GM12891 (cell line): ENCODE measurements at regions not wholly inside any gene's neighbourhood (a gene's known extent, or its start where the extent isn't known, plus 50 kb on each side); places are given as distances from the start of the nearest gene placed in this dataset.

Experiments
- DNase-seq: peaks from one replicate; pipeline ENCODE4 v3.0.0; 2011; ENCODE audit warnings: low spot score; ENCODE audit not compliant: insufficient read length
- FAIRE-seq: peaks from 2 replicates; lab custom pipeline; 2011; peaks lifted over from hg19 to GRCh38; lab: Jason Lieb, UNC
- PAX5 ChIP-seq: IDR thresholded peaks from 2 replicates; pipeline ENCODE4 v1.6.1; 2011; ENCODE audit warnings: low read length, moderate library complexity, mild to moderate bottlenecking; ENCODE audit not compliant: insufficient read depth, severe bottlenecking
- POLR2A ChIP-seq: IDR thresholded peaks from 2 replicates; pipeline ENCODE4 v1.6.1; 2011; ENCODE audit warnings: low read depth, low read length, control low read depth
- POLR2AphosphoS5 ChIP-seq: IDR thresholded peaks from 2 replicates; pipeline ENCODE4 v1.6.1; 2011; ENCODE audit warnings: low read depth, low read length, control low read depth
- POU2F2 ChIP-seq: IDR thresholded peaks from 2 replicates; pipeline ENCODE4 v1.6.1; 2011; ENCODE audit warnings: low read depth, mild to moderate bottlenecking, control low read depth, low read length, moderate library complexity
- SPI1 ChIP-seq: IDR thresholded peaks from 2 replicates; pipeline ENCODE4 v1.6.1; 2011; ENCODE audit warnings: low read depth, low read length, control low read depth
- TAF1 ChIP-seq: IDR thresholded peaks from 2 replicates; pipeline ENCODE4 v1.6.1; 2011; ENCODE audit warnings: low read depth, low read length, control low read depth

DNA sequence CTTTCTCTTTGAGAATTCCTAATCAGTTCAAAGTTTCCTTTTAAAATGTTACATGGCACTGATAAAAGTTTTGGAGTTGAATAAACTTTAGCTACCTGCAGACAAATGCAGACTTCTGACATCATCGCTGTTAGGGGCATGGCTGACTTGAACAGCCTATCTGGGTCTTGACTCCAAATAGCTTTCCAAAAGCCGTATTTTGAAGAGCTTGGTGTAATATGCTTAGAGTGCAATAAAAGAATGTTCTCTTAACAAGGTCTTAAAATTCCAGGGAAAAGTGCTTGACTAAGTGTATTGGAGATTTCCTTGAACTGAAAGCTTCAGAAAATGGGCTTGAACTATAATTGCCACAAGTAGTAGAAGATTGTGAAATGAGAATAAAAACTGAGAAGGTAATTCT lies 342.9 kb upstream of the DCC start:
- DNase-seq: no peak
- TF ChIP-seq POLR2AphosphoS5 (no peak), PAX5 (no peak), POLR2A (no peak), POU2F2 (no peak), TAF1 (no peak), SPI1 (no peak)
- FAIRE-seq: no peak

DNA sequence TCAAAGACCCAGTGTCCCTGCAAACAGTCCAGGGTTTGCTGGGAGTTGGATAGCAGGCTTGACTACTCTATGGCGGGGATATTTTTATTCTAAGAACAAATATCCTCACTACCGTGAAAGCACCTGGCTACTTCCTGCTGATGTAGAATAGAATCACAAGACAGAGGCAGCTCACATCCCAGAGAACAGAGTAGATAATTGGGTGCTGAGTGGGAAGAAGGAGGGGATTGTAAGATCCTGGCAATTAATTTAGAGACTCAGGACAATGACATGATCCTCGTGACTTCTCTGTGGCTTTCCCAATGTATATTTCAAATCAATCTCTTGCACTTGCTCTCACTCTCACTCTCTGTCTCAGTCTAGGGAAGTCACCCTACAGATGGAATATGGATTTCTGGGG lies 341.9 kb upstream of the DCC start:
- DNase-seq (no peak), FAIRE-seq (no peak)
- TF ChIP-seq SPI1: no peak

DNA sequence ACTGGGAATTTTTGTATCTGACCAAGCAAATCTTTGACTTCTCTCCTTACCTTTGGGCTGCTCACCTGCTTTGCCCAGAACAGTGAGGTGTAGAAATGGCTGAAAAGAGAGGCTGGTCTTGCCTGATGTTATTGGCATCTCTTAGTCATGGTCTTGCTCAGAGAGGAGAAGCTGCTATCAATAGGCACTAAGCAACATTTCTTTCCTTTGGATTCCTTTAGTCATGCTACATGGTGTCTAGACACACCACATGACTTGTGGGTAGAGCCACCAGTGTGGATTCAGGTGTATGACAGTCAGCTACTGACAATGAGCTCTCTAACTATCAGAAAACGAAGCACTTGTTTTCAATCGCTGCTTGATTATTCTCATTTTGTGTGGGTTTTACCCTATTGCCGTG lies 341.3 kb upstream of the DCC start:
- FAIRE-seq (no peak), DNase-seq (no peak)
- no peak for TF ChIP-seq SPI1
- no peak for TF ChIP-seq TAF1
- TF ChIP-seq PAX5: no peak
- no peak for TF ChIP-seq POLR2AphosphoS5
- TF ChIP-seq POU2F2: no peak
- TF ChIP-seq POLR2A: no peak

DNA sequence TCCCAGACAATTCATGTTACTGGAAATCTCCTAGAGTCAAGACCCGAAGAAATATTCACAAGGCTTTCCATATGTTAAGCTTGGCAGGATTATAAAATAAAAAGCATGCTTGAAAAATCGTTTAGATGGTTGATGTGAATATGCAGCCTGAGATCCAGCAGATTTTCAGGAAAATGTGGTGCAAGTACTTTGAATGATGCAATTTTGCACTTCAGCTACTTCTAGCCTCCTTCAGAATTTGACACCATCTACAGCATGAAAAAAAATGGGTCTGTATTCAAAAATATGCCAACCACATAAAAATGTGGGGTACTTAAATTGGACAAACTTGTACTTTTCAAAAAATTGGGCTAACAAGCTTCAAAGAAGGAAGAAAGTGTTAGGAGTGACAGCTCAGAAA lies 340.6 kb upstream of the DCC start:
- no peak for TF ChIP-seq POLR2AphosphoS5
- no peak for TF ChIP-seq TAF1
- TF ChIP-seq POU2F2: no peak
- no peak for DNase-seq
- no peak for FAIRE-seq

DNA sequence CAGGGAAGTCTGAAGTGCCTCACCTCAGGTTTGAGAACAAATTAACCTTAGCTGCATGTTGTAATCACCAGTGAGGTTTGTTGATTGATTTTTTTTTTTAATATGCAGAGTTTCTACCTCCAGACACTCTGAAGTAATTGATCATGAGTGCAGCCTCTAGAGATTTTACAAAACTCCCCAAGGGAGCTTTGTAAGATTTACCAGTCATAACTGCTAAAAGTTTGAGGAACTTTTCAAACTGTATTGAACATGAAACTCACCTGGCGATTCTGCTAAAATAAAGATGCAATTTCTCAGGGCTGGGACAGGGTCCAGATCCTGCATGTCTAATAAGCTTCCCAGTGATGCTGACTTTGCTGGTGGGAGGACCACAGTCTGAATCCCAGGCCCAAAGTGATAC lies 339.6 kb upstream of the DCC start:
- TF ChIP-seq POU2F2 (no peak), POLR2AphosphoS5 (no peak), SPI1 (no peak), POLR2A (no peak), PAX5 (no peak), TAF1 (no peak)
- FAIRE-seq: no peak
- DNase-seq: no peak

DNA sequence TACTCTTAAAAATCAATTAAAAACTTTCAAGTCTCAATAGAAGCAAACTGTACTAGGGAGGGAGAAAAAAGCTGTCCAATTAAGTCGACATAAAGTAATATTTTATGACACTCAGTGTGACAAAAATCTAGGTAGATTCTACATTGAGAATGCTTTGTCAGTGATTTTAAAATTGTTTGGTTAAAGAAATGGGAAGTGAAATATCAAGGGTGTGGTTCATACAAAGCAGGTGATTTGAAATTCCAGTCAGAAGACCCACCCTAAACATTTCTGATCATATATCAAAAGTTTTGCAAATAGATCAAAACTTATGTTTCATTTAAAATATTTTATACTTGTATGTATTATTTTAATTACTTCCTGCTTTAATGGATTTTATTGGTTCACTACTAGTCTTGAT lies 338.9 kb upstream of the DCC start:
- DNase-seq (no peak), FAIRE-seq (no peak)
- no peak for TF ChIP-seq PAX5
- no peak for TF ChIP-seq POLR2A
- TF ChIP-seq SPI1: peak; percentile 63
- no peak for TF ChIP-seq POU2F2
- no peak for TF ChIP-seq POLR2AphosphoS5
- TF ChIP-seq TAF1: no peak

DNA sequence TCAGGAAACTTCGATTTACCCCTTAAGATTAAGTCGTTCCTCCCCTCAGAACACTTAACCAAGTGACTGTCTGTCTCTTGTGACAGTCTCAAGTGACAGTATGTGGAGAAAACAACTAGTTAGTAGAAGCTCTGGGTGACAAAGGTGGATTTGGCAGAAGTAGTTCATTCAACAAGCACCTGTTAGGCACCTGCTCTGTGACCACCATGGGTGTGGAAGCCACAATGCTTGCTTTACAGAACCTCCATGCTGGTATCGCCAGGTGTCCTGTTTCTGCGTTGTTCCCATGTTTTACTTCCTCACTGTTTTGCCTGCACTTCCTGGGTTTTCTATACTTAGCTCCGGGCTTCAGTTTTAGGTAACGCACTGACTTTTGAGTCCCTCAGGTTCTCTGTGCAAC lies 337.4 kb upstream of the DCC start:
- FAIRE-seq (no peak), DNase-seq (no peak)
- no peak for TF ChIP-seq PAX5
- no peak for TF ChIP-seq POU2F2
- TF ChIP-seq SPI1: no peak

DNA sequence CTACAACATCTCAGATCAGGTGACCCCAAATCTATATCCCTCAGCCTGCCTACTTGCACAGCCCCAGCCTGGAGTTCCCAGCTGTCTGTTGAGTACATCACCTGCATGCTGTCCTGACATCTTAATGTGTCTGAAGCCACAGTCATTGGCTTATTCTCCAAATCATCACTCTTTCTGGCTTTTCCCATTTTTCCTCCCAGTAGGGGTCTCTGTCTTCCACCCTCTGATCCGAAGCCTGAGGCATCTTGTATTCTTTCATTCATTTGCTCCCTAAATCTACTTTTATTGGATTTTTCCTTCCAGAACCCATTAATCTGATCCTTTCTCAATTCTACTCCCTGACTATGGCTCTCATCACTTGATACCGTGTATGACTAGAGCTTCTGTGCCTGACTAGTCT lies 332.9 kb upstream of the DCC start:
- no peak for TF ChIP-seq PAX5
- FAIRE-seq (no peak), DNase-seq (no peak)

DNA sequence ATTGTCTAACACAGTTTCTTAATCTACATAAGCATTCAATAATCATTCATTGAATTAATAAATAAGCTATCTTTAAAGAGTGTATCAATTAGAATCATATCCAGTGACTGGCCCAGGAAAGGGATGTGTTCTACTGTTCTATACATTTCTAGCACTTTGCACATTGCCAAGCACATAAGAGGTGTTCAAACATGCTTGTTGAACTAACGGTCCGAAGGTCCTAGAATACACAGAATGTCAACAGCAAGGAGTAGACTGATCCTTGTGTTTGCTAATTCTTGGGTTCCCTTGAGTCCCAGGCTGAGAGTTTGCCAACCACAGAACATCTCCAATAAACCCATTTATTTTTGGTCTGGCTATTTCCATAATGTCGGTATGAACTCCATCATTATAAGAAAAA lies 331.7 kb upstream of the DCC start:
- DNase-seq: no peak
- TF ChIP-seq POLR2AphosphoS5 (no peak), TAF1 (no peak), POU2F2 (no peak), PAX5 (no peak), POLR2A (no peak), SPI1 (no peak)
- no peak for FAIRE-seq

DNA sequence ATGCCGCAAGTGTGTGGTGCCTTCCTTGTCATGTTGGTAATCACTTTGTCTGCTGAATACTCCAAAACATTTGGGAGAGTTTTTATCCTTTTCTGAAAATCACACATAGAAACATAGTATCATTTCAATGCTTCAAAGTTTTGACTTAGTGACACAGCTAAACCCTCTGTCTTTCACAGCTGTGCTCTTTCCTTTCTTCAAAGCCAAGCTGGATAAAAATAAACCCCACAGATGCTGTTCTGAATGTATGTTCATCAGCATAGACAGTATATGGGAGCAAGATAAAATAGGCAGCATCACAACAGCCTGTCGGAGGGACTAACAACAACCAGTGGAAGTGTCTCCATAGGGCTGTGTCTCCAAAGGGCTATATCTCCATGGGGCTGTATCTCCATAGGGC lies 331.3 kb upstream of the DCC start:
- no peak for FAIRE-seq
- TF ChIP-seq SPI1 (no peak), TAF1 (no peak), POLR2A (no peak), POLR2AphosphoS5 (no peak), POU2F2 (no peak), PAX5 (no peak)
- DNase-seq: no peak

DNA sequence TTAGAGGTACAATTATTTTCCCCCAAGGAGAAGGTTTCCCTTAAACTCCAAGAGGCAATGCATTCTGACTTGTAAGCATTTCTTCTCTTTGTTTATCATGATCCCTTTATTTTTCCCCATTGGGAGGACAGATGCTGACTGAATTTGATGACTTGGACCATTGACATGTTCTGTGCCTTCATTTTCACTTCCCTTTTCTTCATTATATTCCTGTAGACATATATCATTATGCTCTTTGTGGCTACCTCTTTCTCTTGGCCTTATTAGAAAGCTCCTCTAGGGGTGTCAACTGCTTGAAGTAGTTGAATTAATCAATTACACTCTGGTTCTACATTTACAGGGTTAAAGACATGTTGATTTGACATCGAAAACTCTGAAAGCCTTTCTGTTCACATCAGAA lies 330.0 kb upstream of the DCC start:
- FAIRE-seq (no peak), DNase-seq (no peak)
- peak; percentile 86 for TF ChIP-seq SPI1
- no peak for TF ChIP-seq POLR2AphosphoS5
- TF ChIP-seq POLR2A: no peak
- no peak for TF ChIP-seq TAF1
- TF ChIP-seq POU2F2: no peak

DNA sequence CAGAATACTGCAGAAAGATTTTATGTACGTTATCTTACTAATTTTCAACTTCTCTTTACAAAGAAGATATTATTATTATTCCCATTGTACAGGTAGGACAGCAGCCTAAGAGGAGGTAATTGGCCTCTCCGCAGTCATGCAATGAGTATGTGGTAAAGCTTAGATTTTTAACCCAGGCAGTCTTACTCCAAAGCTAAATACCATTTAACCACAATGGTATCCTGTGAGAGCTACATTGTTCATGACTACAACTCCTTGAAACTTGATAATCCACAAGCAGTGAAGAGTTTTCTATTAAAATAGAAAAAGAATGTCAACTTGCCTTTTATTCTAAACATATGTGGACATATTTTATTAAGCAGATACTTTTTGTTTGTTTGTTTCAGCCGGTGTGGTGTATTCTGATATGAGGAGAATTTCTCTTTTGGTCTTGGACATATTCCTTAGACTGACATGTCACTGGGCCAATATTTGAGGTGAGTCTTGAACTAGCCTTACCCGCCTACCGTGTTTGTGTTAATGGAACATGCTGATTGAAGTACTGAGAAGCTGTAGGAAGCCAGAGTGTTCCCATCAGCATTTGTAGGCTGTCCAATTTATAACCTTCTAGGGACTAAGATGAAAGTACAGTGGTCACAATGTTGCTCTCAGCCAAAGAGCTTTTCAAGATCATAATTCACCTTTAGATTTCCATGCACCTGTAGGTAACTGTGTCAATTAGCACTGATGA lies 293.9 kb upstream of the DCC start:
- DNase-seq (no peak), FAIRE-seq (no peak)
- no peak for TF ChIP-seq POU2F2
- no peak for TF ChIP-seq SPI1
- no peak for TF ChIP-seq TAF1
- TF ChIP-seq POLR2A: no peak
